22Rv1 (cell line): ENCODE measurements at regions not wholly inside any gene's neighbourhood (a gene's known extent, or its start where the extent isn't known, plus 50 kb on each side); places are given as distances from the start of the nearest gene placed in this dataset.

ENCODE experiments used
- ZFX ChIP-seq: fragments of 450-650 bp; IDR thresholded peaks from 2 replicates; pipeline ENCODE4 v1.6.1; 2017; ENCODE audit warnings: antibody characterized with exemption, borderline replicate concordance
- TF ChIP-seq, protein P1 (sequence below): fragments of 450-650 bp; IDR thresholded peaks from 2 replicates; pipeline ENCODE4 v1.5.1; 2017; ENCODE audit warnings: mild to moderate bottlenecking

DNA sequence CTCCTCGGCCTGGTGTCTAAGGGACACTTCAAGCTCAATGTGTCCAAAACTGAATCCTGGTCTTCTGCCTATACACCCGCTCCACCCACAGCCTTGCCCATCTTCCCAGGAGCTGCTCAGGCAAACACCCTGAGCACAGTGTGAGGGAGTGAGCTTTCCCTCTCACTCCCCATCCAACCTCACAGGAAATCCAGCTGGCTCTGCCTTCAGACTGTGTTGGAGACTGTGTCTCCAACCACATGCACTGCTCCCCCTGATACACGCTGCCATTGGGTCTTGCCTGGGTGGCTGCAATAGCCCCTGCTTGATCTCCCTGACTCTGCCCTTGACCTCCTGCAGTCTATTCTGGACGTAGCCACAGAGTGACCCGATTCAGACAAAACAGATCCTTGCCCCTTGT lies 319.5 kb upstream of the MSX2 start:
- TF ChIP-seq, protein P1, sequence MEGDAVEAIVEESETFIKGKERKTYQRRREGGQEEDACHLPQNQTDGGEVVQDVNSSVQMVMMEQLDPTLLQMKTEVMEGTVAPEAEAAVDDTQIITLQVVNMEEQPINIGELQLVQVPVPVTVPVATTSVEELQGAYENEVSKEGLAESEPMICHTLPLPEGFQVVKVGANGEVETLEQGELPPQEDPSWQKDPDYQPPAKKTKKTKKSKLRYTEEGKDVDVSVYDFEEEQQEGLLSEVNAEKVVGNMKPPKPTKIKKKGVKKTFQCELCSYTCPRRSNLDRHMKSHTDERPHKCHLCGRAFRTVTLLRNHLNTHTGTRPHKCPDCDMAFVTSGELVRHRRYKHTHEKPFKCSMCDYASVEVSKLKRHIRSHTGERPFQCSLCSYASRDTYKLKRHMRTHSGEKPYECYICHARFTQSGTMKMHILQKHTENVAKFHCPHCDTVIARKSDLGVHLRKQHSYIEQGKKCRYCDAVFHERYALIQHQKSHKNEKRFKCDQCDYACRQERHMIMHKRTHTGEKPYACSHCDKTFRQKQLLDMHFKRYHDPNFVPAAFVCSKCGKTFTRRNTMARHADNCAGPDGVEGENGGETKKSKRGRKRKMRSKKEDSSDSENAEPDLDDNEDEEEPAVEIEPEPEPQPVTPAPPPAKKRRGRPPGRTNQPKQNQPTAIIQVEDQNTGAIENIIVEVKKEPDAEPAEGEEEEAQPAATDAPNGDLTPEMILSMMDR = no peak
- TF ChIP-seq ZFX = no peak
